NT2/D1 (cell line): ENCODE measurements at regions not wholly inside any gene's neighbourhood (a gene's known extent, or its start where the extent isn't known, plus 50 kb on each side); places are given as distances from the start of the nearest gene placed in this dataset.

Experiments
- SUZ12 ChIP-seq: IDR thresholded peaks from 2 replicates; pipeline ENCODE4 v1.6.1; 2011; ENCODE audit not compliant: insufficient read length, insufficient read depth; ENCODE audit errors: extremely low read depth
- YY1 ChIP-seq: IDR thresholded peaks from 2 replicates; pipeline ENCODE4 v1.6.1; 2011; ENCODE audit not compliant: insufficient read length, insufficient read depth
- ZNF274 ChIP-seq: IDR thresholded peaks from 2 replicates; pipeline ENCODE4 v1.6.1; 2011; ENCODE audit warnings: mild to moderate bottlenecking, low read depth, low read length

DNA sequence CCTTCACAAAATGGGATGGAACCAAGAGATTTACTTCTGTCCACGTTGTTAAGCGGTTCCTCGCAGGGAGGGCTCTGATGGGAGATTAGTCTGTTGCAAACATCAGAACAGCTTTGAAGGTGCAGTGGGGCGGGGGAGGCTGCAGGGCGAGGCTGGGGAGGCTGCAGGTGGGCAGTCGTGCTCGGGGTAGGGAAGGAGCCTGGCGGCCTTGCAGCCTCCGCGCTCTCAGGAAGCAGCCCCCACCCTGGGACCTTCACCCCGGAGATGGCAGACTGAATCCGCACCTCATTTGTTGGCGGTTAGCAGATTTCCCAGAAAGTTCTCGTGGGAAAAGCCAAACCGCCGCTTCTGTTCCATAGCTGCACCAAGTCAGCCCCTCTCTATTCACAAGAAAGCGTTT lies 237.3 kb downstream of the BRD1 start:
- no peak for TF ChIP-seq ZNF274
- no peak for TF ChIP-seq YY1
- no peak for TF ChIP-seq SUZ12
